Heart left ventricle (tissue), 13 donors: ENCODE measurements at regions not wholly inside any gene's neighbourhood (a gene's known extent, or its start where the extent isn't known, plus 50 kb on each side); places are given as distances from the start of the nearest gene placed in this dataset.
"Not testable (repeated sequence)": the region's sequence is repeated elsewhere in the genome, so short reads cannot be mapped to it uniquely, and the experiment has no call there.

ENCODE experiments used
- POLR2A ChIP-seq, 2 donors: fragments of 450-650 bp; IDR thresholded peaks; one replicate each; pipeline ENCODE4 v1.6.1; 2017; ENCODE audit warnings: antibody characterized with exemption in 2 of 2, mild to moderate bottlenecking in 2 of 2, moderate library complexity in 2 of 2
- TF ChIP-seq, protein P1 (sequence below), 12 donors: fragments of 200-600 bp; sonication (generic) in 4 of 12; IDR thresholded peaks; one replicate each; pipeline versions ENCODE4 v1.5.0 to v1.8.0; 2018 to 2022; ENCODE audit warnings: antibody characterized with exemption in 12 of 12, mild to moderate bottlenecking in 5 of 12
- donor health status: ischemic (EF 13 %, LVEDD 7.1; RV severe dilation, severe dysfunction).
- donor health status: DM: no; HTN: yes; CAD: no.
- donor health status: DM: no; HTN: no; CAD: no.
- donor health status: ischemic (EF 25% LVEDD 6.9; RV normal size, moderate dysfunction).
- donor health status: ischemic (EF 25% LVEDD 5.7; RV mildly dilated, moderate dysfunction).
- donor health status: ischemic (EF 35%, LVEDD 5.7; RV mildly dilated, moderate dysfunction).
- donor health status: nonischemic (EF 11% LVEDD 7.7; RV severe dilation, severe dysfunction).
- donor health status: DM: yes; HTN: yes; CAD: no.
- donor health status: PGD.
- donor health status: ischemic (EF 29% LVEDD 5.4; RV normal size, mild dysfunction).
- donor health status: nonischemic (EF 23%, LVEDD 6.1; RV moderate dilation, normal function).

DNA sequence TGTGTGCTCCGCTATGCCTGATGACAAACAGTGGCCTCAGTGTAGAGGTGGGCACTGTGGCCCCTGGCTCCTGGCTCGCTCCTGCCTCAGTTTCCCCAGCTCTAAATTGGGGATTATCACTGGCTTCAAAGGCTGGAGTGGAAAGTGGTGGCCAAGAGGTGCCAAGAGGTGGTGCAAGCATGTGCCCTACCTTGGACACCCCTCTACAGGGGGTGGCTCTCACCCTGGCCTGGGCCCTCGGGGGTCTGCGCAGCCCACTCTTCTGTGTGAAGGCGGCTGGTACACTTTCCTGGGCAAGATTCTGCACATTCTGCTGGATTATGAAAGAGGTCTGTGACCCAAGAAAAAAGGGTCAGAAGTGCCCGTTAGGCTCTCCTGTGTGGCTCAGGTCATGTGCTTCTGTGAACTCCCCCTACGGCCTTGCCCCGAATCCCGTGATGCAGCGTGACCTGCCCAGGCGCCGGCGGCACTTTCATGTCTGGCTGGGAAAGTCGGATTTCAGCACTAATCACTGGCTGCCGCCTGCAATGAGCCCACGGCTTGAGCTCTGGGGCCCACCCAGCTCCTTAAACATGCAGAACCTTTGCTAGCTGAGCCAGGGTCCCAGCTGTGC is 57.3 kb upstream of the SPN start:
- TF ChIP-seq, protein P1, sequence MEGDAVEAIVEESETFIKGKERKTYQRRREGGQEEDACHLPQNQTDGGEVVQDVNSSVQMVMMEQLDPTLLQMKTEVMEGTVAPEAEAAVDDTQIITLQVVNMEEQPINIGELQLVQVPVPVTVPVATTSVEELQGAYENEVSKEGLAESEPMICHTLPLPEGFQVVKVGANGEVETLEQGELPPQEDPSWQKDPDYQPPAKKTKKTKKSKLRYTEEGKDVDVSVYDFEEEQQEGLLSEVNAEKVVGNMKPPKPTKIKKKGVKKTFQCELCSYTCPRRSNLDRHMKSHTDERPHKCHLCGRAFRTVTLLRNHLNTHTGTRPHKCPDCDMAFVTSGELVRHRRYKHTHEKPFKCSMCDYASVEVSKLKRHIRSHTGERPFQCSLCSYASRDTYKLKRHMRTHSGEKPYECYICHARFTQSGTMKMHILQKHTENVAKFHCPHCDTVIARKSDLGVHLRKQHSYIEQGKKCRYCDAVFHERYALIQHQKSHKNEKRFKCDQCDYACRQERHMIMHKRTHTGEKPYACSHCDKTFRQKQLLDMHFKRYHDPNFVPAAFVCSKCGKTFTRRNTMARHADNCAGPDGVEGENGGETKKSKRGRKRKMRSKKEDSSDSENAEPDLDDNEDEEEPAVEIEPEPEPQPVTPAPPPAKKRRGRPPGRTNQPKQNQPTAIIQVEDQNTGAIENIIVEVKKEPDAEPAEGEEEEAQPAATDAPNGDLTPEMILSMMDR (IDR thresholded peaks at IDR 0.05) = not testable (repeated sequence)
- TF ChIP-seq POLR2A (IDR thresholded peaks at IDR 0.05) = not testable (repeated sequence)
